HL-60 (cell line): ENCODE measurements at regions not wholly inside any gene's neighbourhood (a gene's known extent, or its start where the extent isn't known, plus 50 kb on each side); places are given as distances from the start of the nearest gene placed in this dataset.
A peak's percentile ranks its signal among the peaks of the same experiment; 100 is the strongest.

Source experiments
- DNase-seq, 2 experiments: peaks; one replicate each; pipeline ENCODE4 v3.0.0-alpha.2; 2010 to 2020; ENCODE audit warnings: low read depth in 1 of 2, low spot score in 1 of 2
- H3K27ac ChIP-seq: fragments of 250-450 bp; sonication (Bioruptor Pico); replicated peaks from 2 replicates; pipeline ENCODE4 v1.5.1; 2020; ENCODE audit warnings: mild to moderate bottlenecking, moderate library complexity
- H3K27me3 ChIP-seq: fragments of 250-450 bp; sonication (Bioruptor Pico); 2 replicates; pipeline ENCODE4 v1.5.1; 2021; ENCODE audit warnings: mild to moderate bottlenecking, moderate library complexity; ENCODE audit not compliant: insufficient read depth, poor library complexity, severe bottlenecking
- H3K4me3 ChIP-seq: replicated peaks from 2 replicates; pipeline ENCODE4 v1.5.1; 2011; ENCODE audit warnings: mild to moderate bottlenecking, control low read depth, low read length; ENCODE audit not compliant: insufficient read depth
- CTCF ChIP-seq: IDR thresholded peaks from one replicate; pipeline ENCODE4 v1.5.1; 2011; ENCODE audit warnings: low read length, control low read depth, inconsistent platforms; ENCODE audit not compliant: insufficient read depth
- GABPA ChIP-seq: IDR thresholded peaks from 2 replicates; pipeline ENCODE4 v1.6.1; 2012; ENCODE audit warnings: low read depth
- POLR2AphosphoS5 ChIP-seq: IDR thresholded peaks from 2 replicates; pipeline ENCODE4 v1.6.1; 2012; ENCODE audit warnings: low read depth
- REST ChIP-seq: IDR thresholded peaks from 2 replicates; pipeline ENCODE4 v1.6.1; 2012; ENCODE audit warnings: low read depth; ENCODE audit not compliant: insufficient replicate concordance
- SPI1 ChIP-seq: IDR thresholded peaks from 2 replicates; pipeline ENCODE4 v1.6.1; 2012; ENCODE audit warnings: low read depth, mild to moderate bottlenecking, borderline replicate concordance

- no peak for DNase-seq
- TF ChIP-seq SPI1, result no peak
- TF ChIP-seq REST, result no peak
- no peak for TF ChIP-seq CTCF
- TF ChIP-seq POLR2AphosphoS5, result no peak
- no peak for TF ChIP-seq GABPA
- Histone ChIP-seq H3K27me3 (no peaks in the 10 kb centered on the region), H3K27ac (no peak overlapping the region), H3K4me3 (no peak overlapping the region)
These were observed 350.3 kb downstream of the ZIC3 start for GRCh38 chrX:137916090-137916746.

- peak in 1 of 2 experiments; percentile 1 for DNase-seq
These were observed 360.2 kb downstream of the ZIC3 start for GRCh38 chrX:137926090-137926489.

More at GRCh38 chrX:137926090-137926489, 360.2 kb downstream of the ZIC3 start:
- no peak overlapping the region for H3K4me3 ChIP-seq
- TF ChIP-seq SPI1 (no peak), GABPA (no peak), POLR2AphosphoS5 (no peak), CTCF (no peak), REST (no peak)
- H3K27ac ChIP-seq, result no peak overlapping the region
- no peaks in the 10 kb centered on the region for H3K27me3 ChIP-seq
